LNCaP clone FGC (cell line): ENCODE measurements at regions not wholly inside any gene's neighbourhood (a gene's known extent, or its start where the extent isn't known, plus 50 kb on each side); places are given as distances from the start of the nearest gene placed in this dataset.

ENCODE experiments used
- DNase-seq: peaks from one replicate; pipeline ENCODE4 v3.0.0-alpha.2; 2011; ENCODE audit warnings: low read depth
- H3K4me3 ChIP-seq: 2 replicates; pipeline ENCODE4 v1.5.1; 2011; ENCODE audit warnings: mild to moderate bottlenecking, low read depth, low read length, control low read depth
- CTCF ChIP-seq: IDR thresholded peaks from 2 replicates; pipeline ENCODE4 v1.5.1; 2012; ENCODE audit warnings: mild to moderate bottlenecking; ENCODE audit not compliant: control insufficient read depth, insufficient read depth; ENCODE audit errors: extremely low read depth

DNA sequence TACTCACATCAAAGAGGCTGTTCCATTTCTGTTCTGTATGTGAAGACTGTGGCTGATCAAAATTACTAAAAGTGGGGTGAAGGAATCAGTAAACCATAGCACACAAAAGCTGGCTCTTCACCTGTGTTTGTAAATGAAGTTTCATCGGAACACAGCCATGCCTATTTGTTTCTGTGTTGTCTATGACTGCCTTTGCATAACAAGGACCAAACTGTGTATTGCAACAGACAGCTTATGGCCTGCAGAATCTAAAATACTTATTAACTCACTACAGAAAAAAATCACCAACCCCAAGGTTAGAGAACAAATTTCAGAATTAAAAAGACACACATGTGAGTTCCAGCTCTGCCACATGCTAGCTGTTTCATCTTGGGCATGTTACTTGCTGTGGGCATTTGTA lies 163.9 kb downstream of the LYPLAL1 start:
- no peak overlapping the region for H3K4me3 ChIP-seq
- DNase-seq, result no peak
- TF ChIP-seq CTCF, result no peak

- no peak for DNase-seq
- no peak overlapping the region for H3K4me3 ChIP-seq
- no peak for TF ChIP-seq CTCF
Measured at GRCh38 chr1:219333626-219334025, 159.9 kb downstream of the LYPLAL1 start.

GRCh38 chr1:219331424-219331823 lies 157.7 kb downstream of the LYPLAL1 start:
- DNase-seq, result no peak
- TF ChIP-seq CTCF, result no peak
- no peak overlapping the region for H3K4me3 ChIP-seq

DNA sequence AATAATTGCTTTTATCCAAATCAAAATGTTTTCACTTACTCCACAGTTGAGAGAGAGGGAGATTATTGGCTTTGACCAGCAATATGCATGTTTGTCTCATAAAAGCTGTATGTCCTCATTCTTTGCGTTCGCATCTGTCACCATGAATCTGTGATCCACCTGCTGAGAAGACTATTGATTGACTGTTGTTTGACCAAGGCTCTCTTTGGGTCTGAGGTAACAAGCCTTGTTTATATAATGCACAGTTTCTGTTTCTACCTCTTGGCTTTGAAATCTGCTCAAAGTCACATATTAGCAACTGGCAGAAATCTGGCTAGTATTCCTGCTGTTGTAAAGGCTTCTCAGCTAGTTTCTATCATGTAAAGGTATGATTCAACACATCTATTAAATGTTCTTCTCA lies 157.0 kb downstream of the LYPLAL1 start:
- TF ChIP-seq CTCF, result no peak
- no peak for DNase-seq

GRCh38 chr1:219330001-219330400 lies 156.3 kb downstream of the LYPLAL1 start:
- no peak for TF ChIP-seq CTCF
- H3K4me3 ChIP-seq, result no peak overlapping the region
- DNase-seq, result no peak

More for the DNA sequence above, 157.0 kb downstream of the LYPLAL1 start:
- no peak overlapping the region for H3K4me3 ChIP-seq

DNA sequence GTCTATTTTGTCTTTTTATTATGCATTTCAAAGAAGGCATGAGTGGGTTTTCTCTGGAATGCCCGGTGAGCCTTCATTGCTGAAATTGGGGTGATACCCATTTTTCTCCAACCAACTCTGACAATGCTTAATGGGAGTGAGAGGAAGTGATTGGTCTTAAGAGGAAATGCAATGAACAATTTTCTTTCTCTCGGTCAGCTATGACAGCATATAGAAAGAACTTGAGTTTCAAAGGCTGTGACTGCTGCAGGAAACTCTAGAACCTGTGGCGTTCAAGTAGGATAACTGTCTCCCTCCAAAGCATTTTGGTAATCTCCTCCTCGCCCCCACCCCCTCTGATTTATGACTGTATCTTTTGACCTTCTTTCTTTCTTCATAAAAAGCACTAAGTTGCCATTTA lies 155.9 kb downstream of the LYPLAL1 start:
- no peak for DNase-seq
- H3K4me3 ChIP-seq, result no peak overlapping the region
- TF ChIP-seq CTCF, result no peak

- no peak for DNase-seq
- no peak overlapping the region for H3K4me3 ChIP-seq
- TF ChIP-seq CTCF, result no peak
Measured at GRCh38 chr1:219326843-219327242, 153.2 kb downstream of the LYPLAL1 start.
